GM21390 (cell line): ENCODE measurements at regions not wholly inside any gene's neighbourhood (a gene's known extent, or its start where the extent isn't known, plus 50 kb on each side); places are given as distances from the start of the nearest gene placed in this dataset.
"Not testable (repeated sequence)": the region's sequence is repeated elsewhere in the genome, so short reads cannot be mapped to it uniquely, and the experiment has no call there.

Experiments
- ATAC-seq: cut with Tn5 transposase; IDR thresholded peaks from one replicate; pipeline ENCODE4 v1.9.1; 2021; ENCODE audit not compliant: unreplicated experiment

GRCh38 chr16:65310491-65310890 lies 188.6 kb upstream of the CDH11 start:
- not testable (repeated sequence) for ATAC-seq

- no peak for ATAC-seq
Observed at GRCh38 chr16:65309354-65309753, 187.5 kb upstream of the CDH11 start.

- ATAC-seq: no peak
Observed at GRCh38 chr16:65308506-65308905, 186.6 kb upstream of the CDH11 start.

GRCh38 chr16:65307286-65307685 lies 185.4 kb upstream of the CDH11 start:
- no peak for ATAC-seq

- no peak for ATAC-seq
Observed at GRCh38 chr16:65306722-65307121, 184.9 kb upstream of the CDH11 start.

- no peak for ATAC-seq
Observed at GRCh38 chr16:65306300-65306699, 184.4 kb upstream of the CDH11 start.

- ATAC-seq: no peak
Observed at GRCh38 chr16:65305266-65305959, 183.6 kb upstream of the CDH11 start.

GRCh38 chr16:65301029-65301428 lies 179.2 kb upstream of the CDH11 start:
- ATAC-seq: no peak

- ATAC-seq: no peak
Observed at GRCh38 chr16:65297453-65297852, 175.6 kb upstream of the CDH11 start.

GRCh38 chr16:65295527-65295926 lies 173.7 kb upstream of the CDH11 start:
- no peak for ATAC-seq

- no peak for ATAC-seq
Observed at GRCh38 chr16:65294708-65295107, 172.8 kb upstream of the CDH11 start.

- ATAC-seq: no peak
Observed at GRCh38 chr16:65294165-65294564, 172.3 kb upstream of the CDH11 start.

GRCh38 chr16:65289022-65289421 lies 167.2 kb upstream of the CDH11 start:
- ATAC-seq: no peak

GRCh38 chr16:65287307-65287706 lies 165.4 kb upstream of the CDH11 start:
- no peak for ATAC-seq

GRCh38 chr16:65285128-65286048 lies 163.5 kb upstream of the CDH11 start:
- ATAC-seq: no peak

- no peak for ATAC-seq
Observed at GRCh38 chr16:65284626-65285025, 162.8 kb upstream of the CDH11 start.

GRCh38 chr16:65283181-65283651 lies 161.4 kb upstream of the CDH11 start:
- no peak for ATAC-seq

GRCh38 chr16:65281586-65281985 lies 159.7 kb upstream of the CDH11 start:
- no peak for ATAC-seq

GRCh38 chr16:65280845-65281512 lies 159.1 kb upstream of the CDH11 start:
- no peak for ATAC-seq

- no peak for ATAC-seq
Observed at GRCh38 chr16:65279576-65279975, 157.7 kb upstream of the CDH11 start.

GRCh38 chr16:65278874-65279273 lies 157.0 kb upstream of the CDH11 start:
- ATAC-seq: no peak

GRCh38 chr16:65274566-65274965 lies 152.7 kb upstream of the CDH11 start:
- ATAC-seq: no peak
